ENCODE measurements at regions not wholly inside any gene's neighbourhood (a gene's known extent, or its start where the extent isn't known, plus 50 kb on each side); places are given as distances from the start of the nearest gene placed in this dataset.
"Not testable (repeated sequence)": the region's sequence is repeated elsewhere in the genome, so short reads cannot be mapped to it uniquely, and the experiment has no call there.

DNA sequence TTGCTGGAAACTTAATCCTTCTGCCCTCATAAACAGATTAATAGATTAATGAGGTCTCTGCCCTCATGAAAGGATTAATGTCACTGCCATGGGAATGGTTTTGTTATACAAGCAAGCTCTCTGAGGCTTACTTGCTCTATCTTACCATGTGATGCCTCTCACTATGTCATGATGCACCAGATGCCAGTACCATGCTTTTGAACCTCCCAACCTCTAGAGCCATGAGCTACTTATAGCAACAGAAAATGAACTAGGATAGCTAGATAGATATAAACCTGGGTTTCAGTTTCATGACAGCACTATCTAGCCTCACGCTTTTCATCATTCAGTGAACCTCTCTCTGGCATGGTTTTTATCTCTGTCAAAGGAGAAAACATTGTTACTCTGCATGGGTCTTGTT lies 371.6 kb upstream of the LRP1B start:
- H3K27ac ChIP-seq (ENCODE audit: insufficient read depth, low read length), result no peak overlapping the region
- no peaks in the 10 kb centered on the region for H3K36me3 ChIP-seq (ENCODE audit: control insufficient read depth, insufficient read depth, low read length)
- no peaks in the 10 kb centered on the region for H3K4me1 ChIP-seq (ENCODE audit: control insufficient read depth, extremely low read depth, insufficient read depth, low read length)
- H3K9ac ChIP-seq (ENCODE audit: insufficient read depth, low read length), result no peak overlapping the region
- no peaks in the 10 kb centered on the region for H4K20me1 ChIP-seq (ENCODE audit: control insufficient read depth, extremely low read depth, insufficient read depth, low read length)
- no peaks in the 10 kb centered on the region for H3K27me3 ChIP-seq (ENCODE audit: control insufficient read depth, insufficient read depth, low read length)
- no peaks in the 10 kb centered on the region for H3K79me2 ChIP-seq (ENCODE audit: control insufficient read depth, insufficient read depth, low read length)
- no peaks in the 10 kb centered on the region for H3K9me3 ChIP-seq (ENCODE audit: control insufficient read depth, insufficient read depth, low read depth, low read length)
- TF ChIP-seq, protein P1, sequence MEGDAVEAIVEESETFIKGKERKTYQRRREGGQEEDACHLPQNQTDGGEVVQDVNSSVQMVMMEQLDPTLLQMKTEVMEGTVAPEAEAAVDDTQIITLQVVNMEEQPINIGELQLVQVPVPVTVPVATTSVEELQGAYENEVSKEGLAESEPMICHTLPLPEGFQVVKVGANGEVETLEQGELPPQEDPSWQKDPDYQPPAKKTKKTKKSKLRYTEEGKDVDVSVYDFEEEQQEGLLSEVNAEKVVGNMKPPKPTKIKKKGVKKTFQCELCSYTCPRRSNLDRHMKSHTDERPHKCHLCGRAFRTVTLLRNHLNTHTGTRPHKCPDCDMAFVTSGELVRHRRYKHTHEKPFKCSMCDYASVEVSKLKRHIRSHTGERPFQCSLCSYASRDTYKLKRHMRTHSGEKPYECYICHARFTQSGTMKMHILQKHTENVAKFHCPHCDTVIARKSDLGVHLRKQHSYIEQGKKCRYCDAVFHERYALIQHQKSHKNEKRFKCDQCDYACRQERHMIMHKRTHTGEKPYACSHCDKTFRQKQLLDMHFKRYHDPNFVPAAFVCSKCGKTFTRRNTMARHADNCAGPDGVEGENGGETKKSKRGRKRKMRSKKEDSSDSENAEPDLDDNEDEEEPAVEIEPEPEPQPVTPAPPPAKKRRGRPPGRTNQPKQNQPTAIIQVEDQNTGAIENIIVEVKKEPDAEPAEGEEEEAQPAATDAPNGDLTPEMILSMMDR (conservative IDR thresholded peaks at IDR 0.05 in 1 of 2, IDR thresholded peaks at IDR 0.05 in 1 of 2; ENCODE audit: low read depth in 1 of 2, low read length in 2 of 2), result no peak
- no peak for TF ChIP-seq EZH2 (IDR thresholded peaks at IDR 0.05; ENCODE audit: low read length, missing control alignments)
- H3K4me3 ChIP-seq (replicated peaks in 1 of 4; ENCODE audit: control extremely low read depth in 1 of 4, insufficient read depth in 1 of 4, low read depth in 3 of 4, low read length in 4 of 4), result no peak overlapping the region
- no peak for DNase-seq (ENCODE audit: low read depth in 2 of 2)
- no peak overlapping the region for H3K4me2 ChIP-seq (ENCODE audit: extremely low read depth, insufficient read depth, low read length)
- H2AFZ ChIP-seq (ENCODE audit: low read length), result no peak overlapping the region

DNA sequence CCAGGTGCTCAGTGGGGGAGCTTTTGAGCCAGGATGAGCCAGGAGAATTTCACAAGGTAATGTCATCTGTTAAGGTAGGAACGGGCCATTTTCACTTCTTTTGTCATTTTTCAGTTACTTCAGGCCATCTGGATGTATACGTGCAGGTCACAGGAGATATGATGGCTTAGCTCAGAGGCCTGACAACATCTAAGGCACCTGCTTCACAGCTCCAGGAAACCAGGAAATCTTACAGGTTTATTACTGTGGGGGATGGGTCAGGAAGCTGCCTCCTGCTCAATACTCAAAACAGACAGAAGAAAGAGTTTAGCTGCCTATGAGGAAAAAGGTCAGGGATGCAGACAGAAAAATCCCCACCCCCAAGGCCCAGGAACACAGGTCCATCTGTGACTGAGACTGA lies 364.3 kb upstream of the LRP1B start:
- H3K27me3 ChIP-seq (ENCODE audit: control insufficient read depth, insufficient read depth, low read length), result no peaks in the 10 kb centered on the region
- H3K36me3 ChIP-seq (ENCODE audit: control insufficient read depth, insufficient read depth, low read length), result no peaks in the 10 kb centered on the region
- no peak for DNase-seq (ENCODE audit: low read depth in 2 of 2)
- H3K79me2 ChIP-seq (ENCODE audit: control insufficient read depth, insufficient read depth, low read length), result no peaks in the 10 kb centered on the region
- no peak overlapping the region for H2AFZ ChIP-seq (ENCODE audit: low read length)
- H3K4me3 ChIP-seq (replicated peaks in 1 of 4; ENCODE audit: control extremely low read depth in 1 of 4, insufficient read depth in 1 of 4, low read depth in 3 of 4, low read length in 4 of 4), result no peak overlapping the region
- H4K20me1 ChIP-seq (ENCODE audit: control insufficient read depth, extremely low read depth, insufficient read depth, low read length), result no peaks in the 10 kb centered on the region
- TF ChIP-seq, protein P1 (conservative IDR thresholded peaks at IDR 0.05 in 1 of 2, IDR thresholded peaks at IDR 0.05 in 1 of 2; ENCODE audit: low read depth in 1 of 2, low read length in 2 of 2), result no peak
- no peak for TF ChIP-seq EZH2 (IDR thresholded peaks at IDR 0.05; ENCODE audit: low read length, missing control alignments)
- no peaks in the 10 kb centered on the region for H3K4me1 ChIP-seq (ENCODE audit: control insufficient read depth, extremely low read depth, insufficient read depth, low read length)
- H3K4me2 ChIP-seq (ENCODE audit: extremely low read depth, insufficient read depth, low read length), result no peak overlapping the region
- no peaks in the 10 kb centered on the region for H3K9me3 ChIP-seq (ENCODE audit: control insufficient read depth, insufficient read depth, low read depth, low read length)
- no peak overlapping the region for H3K27ac ChIP-seq (ENCODE audit: insufficient read depth, low read length)
- no peak overlapping the region for H3K9ac ChIP-seq (ENCODE audit: insufficient read depth, low read length)

DNA sequence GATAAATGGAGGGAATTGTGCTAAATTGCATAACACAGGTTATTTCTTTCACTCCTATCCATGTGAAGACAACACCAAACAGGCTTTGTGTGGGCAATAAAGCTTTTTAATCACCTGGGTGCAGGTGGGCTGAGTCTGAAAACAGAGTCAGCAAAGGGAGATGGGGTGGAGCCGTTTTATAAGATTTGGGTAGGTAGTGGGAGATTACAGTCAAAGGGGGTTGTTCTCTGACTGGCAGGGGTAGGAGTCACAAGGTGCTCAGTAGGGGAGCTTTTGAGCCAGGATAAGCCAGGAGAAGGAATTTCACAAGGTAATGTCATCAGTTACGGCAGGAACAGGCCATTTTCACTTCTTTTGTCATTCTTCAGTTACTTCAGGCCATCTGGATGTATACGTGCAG lies 358.8 kb upstream of the LRP1B start:
- not testable (repeated sequence) for H3K36me3 ChIP-seq (ENCODE audit: control insufficient read depth, insufficient read depth, low read length); H4K20me1 ChIP-seq (ENCODE audit: control insufficient read depth, extremely low read depth, insufficient read depth, low read length); H3K27me3 ChIP-seq (ENCODE audit: control insufficient read depth, insufficient read depth, low read length); H3K4me1 ChIP-seq (ENCODE audit: control insufficient read depth, extremely low read depth, insufficient read depth, low read length); H2AFZ ChIP-seq (ENCODE audit: low read length); H3K4me2 ChIP-seq (ENCODE audit: extremely low read depth, insufficient read depth, low read length); H3K27ac ChIP-seq (ENCODE audit: insufficient read depth, low read length); DNase-seq (ENCODE audit: low read depth in 2 of 2); H3K9me3 ChIP-seq (ENCODE audit: control insufficient read depth, insufficient read depth, low read depth, low read length); H3K4me3 ChIP-seq (replicated peaks in 1 of 4; ENCODE audit: control extremely low read depth in 1 of 4, insufficient read depth in 1 of 4, low read depth in 3 of 4, low read length in 4 of 4); H3K79me2 ChIP-seq (ENCODE audit: control insufficient read depth, insufficient read depth, low read length); H3K9ac ChIP-seq (ENCODE audit: insufficient read depth, low read length)

DNA sequence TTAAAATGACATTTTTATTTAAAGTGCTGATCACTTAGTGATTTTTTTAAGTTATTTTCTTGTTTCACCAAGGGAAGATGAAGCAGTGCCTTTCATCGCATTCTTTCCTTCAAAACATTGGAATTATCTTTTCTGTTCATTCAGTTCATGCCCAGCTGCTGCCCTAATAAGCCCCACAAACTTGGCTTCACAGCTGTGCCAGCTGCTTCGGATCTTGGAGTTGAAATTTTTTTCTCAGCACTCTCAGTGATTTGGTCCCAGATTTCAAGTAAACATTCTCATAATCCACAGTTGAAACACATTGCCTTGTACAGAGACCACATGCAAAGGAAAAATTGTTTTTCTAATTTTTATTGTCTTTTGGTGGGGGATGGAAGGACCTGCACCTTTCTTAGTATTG lies 353.3 kb upstream of the LRP1B start:
- DNase-seq (ENCODE audit: low read depth in 2 of 2), result no peak
- no peak overlapping the region for H3K9ac ChIP-seq (ENCODE audit: insufficient read depth, low read length)

More for the DNA sequence above, 353.3 kb upstream of the LRP1B start:
- Histone ChIP-seq H3K4me1 (ENCODE audit: control insufficient read depth, extremely low read depth, insufficient read depth, low read length) (no peaks in the 10 kb centered on the region), H3K79me2 (ENCODE audit: control insufficient read depth, insufficient read depth, low read length) (no peaks in the 10 kb centered on the region), H3K9me3 (ENCODE audit: control insufficient read depth, insufficient read depth, low read depth, low read length) (no peaks in the 10 kb centered on the region), H3K4me3 (replicated peaks in 1 of 4; ENCODE audit: control extremely low read depth in 1 of 4, insufficient read depth in 1 of 4, low read depth in 3 of 4, low read length in 4 of 4) (no peak overlapping the region), H3K27ac (ENCODE audit: insufficient read depth, low read length) (no peak overlapping the region), H2AFZ (ENCODE audit: low read length) (no peak overlapping the region), H4K20me1 (ENCODE audit: control insufficient read depth, extremely low read depth, insufficient read depth, low read length) (no peaks in the 10 kb centered on the region), H3K4me2 (ENCODE audit: extremely low read depth, insufficient read depth, low read length) (no peak overlapping the region), H3K36me3 (ENCODE audit: control insufficient read depth, insufficient read depth, low read length) (no peaks in the 10 kb centered on the region), H3K27me3 (ENCODE audit: control insufficient read depth, insufficient read depth, low read length) (no peaks in the 10 kb centered on the region)
- TF ChIP-seq, protein P1 (conservative IDR thresholded peaks at IDR 0.05 in 1 of 2, IDR thresholded peaks at IDR 0.05 in 1 of 2; ENCODE audit: low read depth in 1 of 2, low read length in 2 of 2), result no peak
- no peak for TF ChIP-seq EZH2 (IDR thresholded peaks at IDR 0.05; ENCODE audit: low read length, missing control alignments)
